ENCODE measurements at regions not wholly inside any gene's neighbourhood (a gene's known extent, or its start where the extent isn't known, plus 50 kb on each side); places are given as distances from the start of the nearest gene placed in this dataset.

DNA sequence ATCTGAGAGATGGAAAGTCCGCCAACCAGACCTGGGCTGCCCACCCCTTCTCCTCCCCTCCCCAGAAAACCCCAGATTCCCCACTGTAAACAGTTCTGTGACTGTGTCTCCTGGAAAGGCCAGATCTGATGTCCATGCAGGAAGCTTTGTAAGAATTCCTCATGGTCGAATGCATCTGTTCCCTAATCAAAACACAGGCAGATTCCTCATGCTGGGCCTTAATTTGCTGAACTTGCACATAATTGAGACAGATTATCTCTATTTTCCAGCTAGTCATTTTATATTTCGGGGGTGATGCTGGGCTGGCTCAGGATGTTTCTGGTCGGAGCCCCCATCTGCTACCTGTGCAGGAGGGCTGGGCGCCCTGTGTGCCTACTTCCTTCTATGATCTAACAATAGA is 233.6 kb upstream of the ASIC2 start:
- no peak overlapping the region for H3K27ac ChIP-seq (ENCODE audit: low read length)
- H3K27me3 ChIP-seq (replicated peaks; ENCODE audit: insufficient read depth, low read length) = no peaks in the 10 kb centered on the region
- DNase-seq = no peak
- H3K4me2 ChIP-seq (ENCODE audit: low read depth, low read length) = no peak overlapping the region
- no peaks in the 10 kb centered on the region for H3K9me3 ChIP-seq (replicated peaks; ENCODE audit: insufficient read depth, low read length)
- TF ChIP-seq EZH2 (optimal IDR thresholded peaks at IDR 0.05; ENCODE audit: low read depth, low read length) = no peak
- no peak for TF ChIP-seq EZH2phosphoT487 (IDR thresholded peaks at IDR 0.05; ENCODE audit: low read length)
- no peak for TF ChIP-seq CTCF (IDR thresholded peaks at IDR 0.05; ENCODE audit: low read length)
- H4K20me1 ChIP-seq (ENCODE audit: insufficient read depth, low read length) = no peaks in the 10 kb centered on the region
- no peaks in the 10 kb centered on the region; the same call in 1 of the 2 replicates for H3F3A ChIP-seq (ENCODE audit: insufficient read depth, low read length)
- no peaks in the 10 kb centered on the region for H3K9me2 ChIP-seq (replicated peaks; ENCODE audit: insufficient read depth, low read length)
- no peaks in the 10 kb centered on the region for H3K4me1 ChIP-seq (ENCODE audit: low read length)
- H3K79me2 ChIP-seq (ENCODE audit: low read length) = no peaks in the 10 kb centered on the region
- no peak overlapping the region for H2AFZ ChIP-seq (ENCODE audit: low read length)
- H3K4me3 ChIP-seq (ENCODE audit: low read length) = no peak overlapping the region
- H3K36me3 ChIP-seq (replicated peaks; ENCODE audit: insufficient read depth, low read length) = no peaks in the 10 kb centered on the region
- no peak overlapping the region for H3K9ac ChIP-seq (ENCODE audit: low read length)

GRCh38 chr17:33527290-33527689 is 234.2 kb upstream of the ASIC2 start:
- Histone ChIP-seq H3K27me3 (replicated peaks; ENCODE audit: insufficient read depth, low read length) (no peaks in the 10 kb centered on the region), H3K36me3 (replicated peaks; ENCODE audit: insufficient read depth, low read length) (no peaks in the 10 kb centered on the region), H4K20me1 (ENCODE audit: insufficient read depth, low read length) (no peaks in the 10 kb centered on the region)

GRCh38 chr17:33528846-33529245 is 235.8 kb upstream of the ASIC2 start:
- H4K20me1 ChIP-seq (ENCODE audit: insufficient read depth, low read length) = no peaks in the 10 kb centered on the region
- H3K4me2 ChIP-seq (ENCODE audit: low read depth, low read length) = no peak overlapping the region
- H3K9me3 ChIP-seq (replicated peaks; ENCODE audit: insufficient read depth, low read length) = no peaks in the 10 kb centered on the region
- no peaks in the 10 kb centered on the region for H3K4me1 ChIP-seq (ENCODE audit: low read length)
- no peaks in the 10 kb centered on the region for H3K36me3 ChIP-seq (replicated peaks; ENCODE audit: insufficient read depth, low read length)
- H3K27ac ChIP-seq (ENCODE audit: low read length) = no peak overlapping the region
- no peak overlapping the region for H3K4me3 ChIP-seq (ENCODE audit: low read length)
- H2AFZ ChIP-seq (ENCODE audit: low read length) = no peak overlapping the region
- no peaks in the 10 kb centered on the region for H3K9me2 ChIP-seq (replicated peaks; ENCODE audit: insufficient read depth, low read length)
- H3K9ac ChIP-seq (ENCODE audit: low read length) = no peak overlapping the region
- DNase-seq = no peak
- H3K27me3 ChIP-seq (replicated peaks; ENCODE audit: insufficient read depth, low read length) = no peaks in the 10 kb centered on the region
- no peaks in the 10 kb centered on the region for H3K79me2 ChIP-seq (ENCODE audit: low read length)
- no peaks in the 10 kb centered on the region for H3F3A ChIP-seq (ENCODE audit: insufficient read depth, low read length)
- no peak for TF ChIP-seq EZH2 (optimal IDR thresholded peaks at IDR 0.05; ENCODE audit: low read depth, low read length)
- TF ChIP-seq CTCF (IDR thresholded peaks at IDR 0.05; ENCODE audit: low read length) = no peak
- TF ChIP-seq EZH2phosphoT487 (IDR thresholded peaks at IDR 0.05; ENCODE audit: low read length) = no peak

More at GRCh38 chr17:33527290-33527689, 234.2 kb upstream of the ASIC2 start:
- DNase-seq = no peak
- H3K4me3 ChIP-seq (ENCODE audit: low read length) = no peak overlapping the region
- no peak for TF ChIP-seq EZH2phosphoT487 (IDR thresholded peaks at IDR 0.05; ENCODE audit: low read length)
- H3K9ac ChIP-seq (ENCODE audit: low read length) = no peak overlapping the region
- H3K4me1 ChIP-seq (ENCODE audit: low read length) = no peaks in the 10 kb centered on the region
- no peak overlapping the region for H3K27ac ChIP-seq (ENCODE audit: low read length)
- no peak overlapping the region for H2AFZ ChIP-seq (ENCODE audit: low read length)
- H3K79me2 ChIP-seq (ENCODE audit: low read length) = no peaks in the 10 kb centered on the region
- no peaks in the 10 kb centered on the region for H3K9me2 ChIP-seq (replicated peaks; ENCODE audit: insufficient read depth, low read length)
- H3K9me3 ChIP-seq (replicated peaks; ENCODE audit: insufficient read depth, low read length) = no peaks in the 10 kb centered on the region
- H3K4me2 ChIP-seq (ENCODE audit: low read depth, low read length) = no peak overlapping the region
- no peaks in the 10 kb centered on the region; the same call in 1 of the 2 replicates for H3F3A ChIP-seq (ENCODE audit: insufficient read depth, low read length)

- Histone ChIP-seq H3K27ac (ENCODE audit: low read length) (no peak overlapping the region), H3K36me3 (replicated peaks; ENCODE audit: insufficient read depth, low read length) (no peaks in the 10 kb centered on the region), H3K9me3 (replicated peaks; ENCODE audit: insufficient read depth, low read length) (no peaks in the 10 kb centered on the region), H3K4me2 (ENCODE audit: low read depth, low read length) (no peak overlapping the region), H3K9ac (ENCODE audit: low read length) (no peak overlapping the region), H3K9me2 (replicated peaks; ENCODE audit: insufficient read depth, low read length) (no peaks in the 10 kb centered on the region), H4K20me1 (ENCODE audit: insufficient read depth, low read length) (no peaks in the 10 kb centered on the region), H3K27me3 (replicated peaks; ENCODE audit: insufficient read depth, low read length) (no peaks in the 10 kb centered on the region), H3K4me3 (ENCODE audit: low read length) (no peak overlapping the region), H2AFZ (ENCODE audit: low read length) (no peak overlapping the region), H3F3A (ENCODE audit: insufficient read depth, low read length) (no peaks in the 10 kb centered on the region), H3K4me1 (ENCODE audit: low read length) (no peaks in the 10 kb centered on the region), H3K79me2 (ENCODE audit: low read length) (no peaks in the 10 kb centered on the region)
- TF ChIP-seq EZH2 (optimal IDR thresholded peaks at IDR 0.05; ENCODE audit: low read depth, low read length) (no peak), EZH2phosphoT487 (IDR thresholded peaks at IDR 0.05; ENCODE audit: low read length) (no peak), CTCF (IDR thresholded peaks at IDR 0.05; ENCODE audit: low read length) (no peak)
- DNase-seq = no peak
Measured at GRCh38 chr17:33529816-33530215, 236.7 kb upstream of the ASIC2 start.

All from MM.1S (cell line).